T follicular helper cell (primary cell): ENCODE measurements at regions not wholly inside any gene's neighbourhood (a gene's known extent, or its start where the extent isn't known, plus 50 kb on each side); places are given as distances from the start of the nearest gene placed in this dataset.

Experiments
- DNase-seq: peaks from one replicate; pipeline ENCODE4 v3.0.0-alpha.2; 2020; ENCODE audit warnings: low read depth

- no peak for DNase-seq
Observed at GRCh38 chrX:69110116-69110530, 55.1 kb downstream of the PJA1 start.

GRCh38 chrX:69109706-69110105, 55.5 kb downstream of the PJA1 start:
- DNase-seq, result no peak

GRCh38 chrX:69109036-69109663, 56.1 kb downstream of the PJA1 start:
- no peak for DNase-seq

- DNase-seq, result no peak
Observed at GRCh38 chrX:69107747-69108401, 57.4 kb downstream of the PJA1 start.

GRCh38 chrX:69107231-69107739, 58.0 kb downstream of the PJA1 start:
- no peak for DNase-seq

GRCh38 chrX:69104756-69105434, 60.4 kb downstream of the PJA1 start:
- no peak for DNase-seq

GRCh38 chrX:69103539-69103938, 61.7 kb downstream of the PJA1 start:
- no peak for DNase-seq

- no peak for DNase-seq
Observed at GRCh38 chrX:69102612-69103194, 62.5 kb downstream of the PJA1 start.

- no peak for DNase-seq
Observed at GRCh38 chrX:69101683-69102251, 63.5 kb downstream of the PJA1 start.

- DNase-seq, result no peak
Observed at GRCh38 chrX:69100478-69100877, 64.8 kb downstream of the PJA1 start.

GRCh38 chrX:69097451-69098236, 67.6 kb downstream of the PJA1 start:
- DNase-seq, result no peak

GRCh38 chrX:69096963-69097362, 68.3 kb downstream of the PJA1 start:
- DNase-seq, result no peak

- DNase-seq, result no peak
Observed at GRCh38 chrX:69094977-69095669, 70.1 kb downstream of the PJA1 start.

GRCh38 chrX:69093960-69094871, 71.0 kb downstream of the PJA1 start:
- DNase-seq, result peak; percentile 15

- DNase-seq, result no peak
Observed at GRCh38 chrX:69090022-69090421, 75.2 kb downstream of the PJA1 start.

GRCh38 chrX:69089203-69089602, 76.0 kb downstream of the PJA1 start:
- DNase-seq, result no peak

- no peak for DNase-seq
Observed at GRCh38 chrX:69088171-69088938, 76.9 kb downstream of the PJA1 start.

- no peak for DNase-seq
Observed at GRCh38 chrX:69085826-69086225, 79.4 kb downstream of the PJA1 start.

- DNase-seq, result no peak
Observed at GRCh38 chrX:69085151-69085550, 80.1 kb downstream of the PJA1 start.
